NCI-H2196 (cell line): ENCODE measurements at regions not wholly inside any gene's neighbourhood (a gene's known extent, or its start where the extent isn't known, plus 50 kb on each side); places are given as distances from the start of the nearest gene placed in this dataset.
A peak's percentile ranks its signal among the peaks of the same experiment; 100 is the strongest.

Experiments
- DNase-seq: peaks from one replicate; lab custom pipeline; 2025; ENCODE audit not compliant: unreplicated experiment; lab: John Stamatoyannopoulos, UW

DNA sequence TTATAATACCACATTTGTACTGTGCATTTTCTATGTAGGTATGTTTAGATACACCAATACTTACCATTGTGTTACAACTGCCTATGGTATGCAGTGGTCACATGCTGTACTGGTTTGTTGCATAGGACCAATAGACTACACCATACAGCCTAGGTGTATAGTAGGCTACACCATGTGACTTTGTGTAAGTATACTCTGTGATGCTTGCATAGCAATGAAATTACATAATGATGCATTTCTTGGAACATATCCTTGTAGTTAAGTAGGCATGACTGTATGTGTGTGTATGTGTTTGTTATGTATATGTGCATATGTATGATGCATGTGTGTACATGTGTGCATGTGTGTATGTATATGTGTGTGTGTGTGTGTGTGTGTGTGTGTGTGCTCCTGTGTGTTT lies 157.6 kb downstream of the TDRD15 start:
- DNase-seq, result no peak

DNA sequence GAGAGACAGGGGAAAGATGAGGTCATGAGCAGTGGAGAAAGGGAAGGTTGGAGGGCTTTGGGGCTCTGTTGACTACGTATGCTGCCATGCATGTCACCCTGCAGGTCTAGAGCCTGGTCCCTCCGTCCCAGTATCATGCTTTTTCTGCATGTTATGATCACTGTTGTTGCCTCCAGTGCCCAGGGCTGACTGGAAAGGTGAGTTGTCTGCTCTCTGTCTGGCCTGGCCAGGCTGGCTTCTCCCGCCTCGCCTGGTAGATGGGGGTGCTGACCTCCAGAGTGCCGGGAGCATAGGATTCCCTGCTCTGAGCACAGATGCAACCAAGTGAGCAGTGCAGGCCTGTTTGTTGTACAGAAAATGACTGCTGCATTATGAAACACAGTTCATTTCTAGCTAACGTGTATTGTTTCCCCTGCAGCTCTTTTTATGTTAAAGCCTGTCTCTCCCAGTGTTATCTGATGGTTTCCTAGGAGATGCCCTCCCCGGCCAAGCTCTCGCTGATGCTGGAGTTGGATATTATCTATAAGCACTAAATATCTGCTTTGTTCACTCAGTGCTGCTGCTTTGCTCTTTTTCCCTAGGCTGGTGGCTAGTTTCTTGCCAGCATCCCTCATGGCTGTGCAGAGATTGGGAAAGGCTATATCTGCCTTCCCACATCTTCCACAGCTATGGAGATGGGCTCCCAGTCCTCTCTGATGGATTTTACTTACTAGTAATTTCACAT lies 158.2 kb downstream of the TDRD15 start:
- DNase-seq, result no peak

- DNase-seq, result no peak
Measured at GRCh38 chr2:21282515-21282898, 158.7 kb downstream of the TDRD15 start.

- no peak for DNase-seq
Measured at GRCh38 chr2:21288299-21288698, 164.5 kb downstream of the TDRD15 start.

DNA sequence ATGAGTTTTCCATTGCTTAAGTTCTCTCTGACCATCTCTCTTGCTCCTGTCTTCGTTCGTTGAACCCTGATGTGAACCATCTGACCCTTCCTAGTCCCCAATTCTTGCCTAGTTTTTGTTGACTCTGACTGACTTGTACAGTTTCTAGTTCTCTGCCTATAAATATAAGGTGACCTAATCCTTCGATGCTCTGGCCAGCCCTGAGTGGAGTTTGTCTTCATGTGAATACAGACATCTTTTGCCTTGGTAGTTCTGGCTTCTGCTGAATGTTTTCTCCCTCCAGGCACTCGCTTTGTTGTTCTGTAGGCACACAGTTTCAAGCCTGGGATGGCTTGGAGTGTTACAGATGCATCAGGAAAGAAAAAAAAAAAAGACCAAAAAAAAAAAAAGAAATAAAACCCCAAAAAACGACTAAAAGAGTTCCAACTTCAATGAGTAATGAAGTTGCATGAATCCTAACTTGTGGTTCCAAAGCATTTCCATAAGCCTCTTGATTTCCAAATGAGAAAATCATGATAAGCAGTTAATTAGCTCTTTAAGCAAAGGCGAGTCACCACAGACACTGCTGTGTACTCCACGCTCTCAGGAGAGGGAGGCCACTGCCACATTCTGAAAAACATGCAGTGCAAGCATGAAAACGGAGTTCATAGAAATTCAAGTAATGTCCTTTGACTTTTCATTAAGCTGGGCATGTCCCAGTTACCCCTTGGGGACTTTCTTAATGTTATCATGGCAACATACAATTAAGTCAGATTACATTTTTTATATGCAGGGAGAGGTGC lies 165.2 kb downstream of the TDRD15 start:
- no peak for DNase-seq

DNA sequence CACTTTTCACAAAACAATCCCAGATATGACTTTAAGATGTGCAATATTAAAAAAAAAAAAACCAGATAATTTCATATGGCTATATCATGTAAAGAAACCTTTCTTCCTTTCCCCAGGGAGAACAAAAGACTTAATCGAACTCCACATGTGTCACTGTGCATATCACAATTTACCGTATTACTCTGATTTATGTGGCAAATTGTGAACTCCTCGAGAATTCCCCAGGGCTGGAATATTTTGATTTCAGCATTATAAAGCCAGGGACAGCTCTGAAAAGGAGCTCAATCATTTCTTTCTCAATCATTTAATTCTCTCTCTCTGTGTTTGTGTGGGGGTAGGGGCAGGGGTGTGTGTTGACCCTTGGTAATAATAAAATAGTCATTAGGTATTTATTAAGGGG lies 165.8 kb downstream of the TDRD15 start:
- DNase-seq, result no peak

DNA sequence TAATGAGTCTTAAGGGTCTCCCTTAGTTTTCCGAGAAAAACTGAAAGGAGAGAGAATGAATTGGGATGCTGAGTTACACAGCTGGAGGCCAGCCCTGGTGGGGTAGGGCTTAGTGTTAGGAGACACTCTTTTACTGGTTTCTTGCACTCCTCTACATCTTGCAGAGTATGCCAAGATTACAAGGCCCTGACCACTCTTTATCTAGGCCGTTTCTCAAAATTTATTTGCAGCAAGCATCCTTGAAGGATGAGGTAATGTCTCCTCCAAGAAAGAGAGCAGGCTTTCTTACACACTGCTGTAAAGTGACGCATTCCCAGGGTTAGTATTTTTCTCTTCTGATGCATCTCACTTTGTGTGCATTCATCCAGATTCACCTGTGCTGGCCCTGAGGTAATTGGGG lies 166.2 kb downstream of the TDRD15 start:
- DNase-seq, result no peak

DNA sequence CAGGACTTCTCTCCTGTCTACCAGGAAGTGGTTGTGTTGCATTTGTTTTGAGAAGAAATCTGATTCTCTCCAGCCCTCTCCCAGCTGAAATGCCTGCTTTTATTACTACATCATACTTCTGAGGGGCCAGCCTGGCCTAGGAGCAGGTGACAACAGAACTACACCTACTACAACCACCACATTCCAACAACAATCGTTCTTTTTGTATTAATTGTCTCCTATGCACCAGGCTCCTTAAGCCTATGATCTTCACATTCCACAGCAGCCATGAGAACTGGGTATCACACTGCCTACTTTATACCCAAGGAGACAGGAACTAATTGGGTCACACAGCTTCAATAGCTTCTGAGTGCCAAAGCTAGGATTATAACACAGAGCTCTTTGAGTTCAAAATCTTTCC lies 167.7 kb downstream of the TDRD15 start:
- DNase-seq, result no peak

DNA sequence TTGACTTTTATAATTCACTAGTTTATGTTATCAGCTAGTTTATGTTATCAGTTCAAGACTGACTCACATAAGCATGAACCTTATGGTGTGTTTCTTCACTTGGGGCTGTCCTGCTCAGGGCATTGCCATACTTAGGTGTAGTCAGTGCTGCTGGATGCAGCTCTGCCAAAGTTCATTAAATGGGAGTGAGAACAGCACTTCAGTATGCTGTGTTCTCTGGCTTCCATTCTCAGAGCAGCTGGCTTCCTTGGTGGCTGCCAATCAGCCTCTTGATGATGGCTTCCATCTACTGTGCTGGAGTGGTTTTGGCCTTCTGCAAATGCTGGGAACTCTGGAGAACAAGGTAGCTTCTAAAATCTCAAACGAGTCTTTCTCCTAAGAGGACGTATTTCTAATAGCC lies 170.7 kb downstream of the TDRD15 start:
- no peak for DNase-seq

GRCh38 chr2:21299411-21299810 lies 175.6 kb downstream of the TDRD15 start:
- DNase-seq, result no peak

- no peak for DNase-seq
Measured at GRCh38 chr2:21301871-21302455, 178.2 kb downstream of the TDRD15 start.

DNA sequence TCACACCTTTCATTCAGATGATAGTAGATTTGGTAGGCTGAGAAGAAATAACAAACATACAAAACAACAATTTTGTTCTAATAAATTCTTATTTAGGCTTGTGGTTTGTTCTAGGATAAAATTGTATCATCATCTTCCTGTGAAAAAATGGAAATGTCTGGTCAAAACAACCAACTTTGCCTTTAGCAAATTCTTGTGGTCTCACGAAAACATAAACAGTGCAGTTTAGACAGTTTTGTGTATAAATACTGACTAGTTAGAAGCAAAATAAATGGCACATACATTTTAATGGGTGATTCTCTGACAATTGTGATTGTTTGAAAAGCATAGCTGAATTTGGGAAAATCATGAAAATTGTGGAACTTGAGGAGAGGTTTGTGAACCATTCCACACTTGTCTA lies 180.1 kb downstream of the TDRD15 start:
- no peak for DNase-seq

GRCh38 chr2:21305581-21305980 lies 181.8 kb downstream of the TDRD15 start:
- no peak for DNase-seq

- no peak for DNase-seq
Measured at GRCh38 chr2:21306235-21306634, 182.5 kb downstream of the TDRD15 start.

- no peak for DNase-seq
Measured at GRCh38 chr2:21307037-21307436, 183.3 kb downstream of the TDRD15 start.

DNA sequence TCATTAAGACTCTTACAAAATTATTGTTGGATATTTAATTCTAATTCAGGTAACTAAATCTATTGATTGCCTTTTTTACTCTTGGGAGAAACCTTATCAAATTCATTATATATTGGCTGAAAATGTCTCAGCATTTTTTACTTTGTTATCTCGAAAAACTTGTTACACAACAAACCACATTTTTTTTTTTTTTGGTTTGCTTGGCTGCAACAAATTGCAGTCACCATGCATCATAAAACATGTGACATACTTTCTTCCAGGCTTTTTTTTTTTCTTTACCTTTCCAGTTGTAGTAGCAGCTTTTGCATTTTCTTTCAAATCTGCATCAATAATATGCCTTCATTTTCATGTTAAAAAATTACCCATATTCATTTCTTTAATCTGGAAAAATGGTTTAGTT lies 186.7 kb downstream of the TDRD15 start:
- DNase-seq, result no peak

DNA sequence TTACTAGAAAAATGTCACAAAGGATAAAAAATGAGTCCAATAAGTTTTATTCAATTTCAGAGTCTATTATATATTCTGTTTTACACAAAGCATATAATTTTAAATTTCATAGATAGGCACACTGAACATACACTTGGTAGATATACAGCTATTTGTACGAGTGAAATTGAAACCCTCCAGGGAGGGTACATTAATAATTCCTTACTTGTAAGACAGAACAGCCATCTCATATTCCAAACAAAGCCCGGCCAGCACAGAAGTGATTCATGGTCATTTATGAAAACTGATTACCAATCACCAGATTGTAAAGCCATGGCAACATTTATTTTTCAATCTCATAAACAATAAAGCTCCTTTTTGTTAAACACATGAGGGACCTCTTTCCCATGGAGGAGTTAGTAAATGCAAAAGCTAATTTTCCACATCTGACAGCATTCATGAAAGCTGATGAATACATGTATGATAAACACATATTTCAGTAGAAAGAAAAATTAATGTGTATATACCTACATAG lies 190.6 kb downstream of the TDRD15 start:
- no peak for DNase-seq

DNA sequence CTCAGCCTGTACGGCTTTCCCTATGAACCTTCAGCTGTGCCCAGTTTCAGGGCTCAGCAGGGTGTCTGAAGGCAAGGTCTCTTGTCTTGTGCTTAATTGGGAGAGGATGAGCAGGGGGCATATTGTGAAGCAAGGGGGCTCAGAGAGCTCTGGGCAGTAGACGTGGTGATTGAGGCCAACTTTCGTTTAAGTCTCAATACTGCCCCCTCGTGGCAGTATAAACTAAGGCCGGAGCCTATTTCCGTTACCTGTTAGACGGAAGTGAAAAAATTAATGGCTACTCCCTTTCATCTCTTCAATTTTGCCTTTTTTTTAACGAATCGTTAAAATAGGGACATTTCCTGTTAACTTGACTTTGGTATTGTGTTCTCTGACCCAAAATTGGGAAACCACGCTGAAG lies 193.4 kb downstream of the TDRD15 start:
- DNase-seq, result peak; percentile 22

GRCh38 chr2:21318263-21318662 lies 194.5 kb downstream of the TDRD15 start:
- DNase-seq, result no peak

- no peak for DNase-seq
Measured at GRCh38 chr2:21326152-21326551, 202.4 kb downstream of the TDRD15 start.

- DNase-seq, result no peak
Measured at GRCh38 chr2:21328177-21328576, 204.4 kb downstream of the TDRD15 start.

GRCh38 chr2:21330786-21331391 lies 207.1 kb downstream of the TDRD15 start:
- DNase-seq, result no peak
